KMS-11 (cell line): ENCODE measurements at regions not wholly inside any gene's neighbourhood (a gene's known extent, or its start where the extent isn't known, plus 50 kb on each side); places are given as distances from the start of the nearest gene placed in this dataset.

Experiments
- H2AFZ ChIP-seq: fragments of 200-600 bp; sonication (generic); 2 replicates; pipeline ENCODE4 v1.6.1; 2016; ENCODE audit warnings: antibody characterized with exemption, mixed run types, low read depth
- H3K27ac ChIP-seq: fragments of 200-600 bp; sonication (generic); 2 replicates; pipeline ENCODE4 v1.6.1; 2016; ENCODE audit warnings: mild to moderate bottlenecking, mixed run types
- H3K27me3 ChIP-seq: fragments of 200-600 bp; sonication (generic); 2 replicates; pipeline ENCODE4 v1.6.1; 2017; ENCODE audit warnings: mild to moderate bottlenecking, low read depth, mixed run types, moderate library complexity; ENCODE audit not compliant: insufficient read depth
- H3K36me3 ChIP-seq: fragments of 200-600 bp; sonication (generic); 2 replicates; pipeline ENCODE4 v1.6.1; 2017; ENCODE audit warnings: mild to moderate bottlenecking, mixed run types; ENCODE audit not compliant: insufficient read depth
- H3K4me1 ChIP-seq: fragments of 200-600 bp; sonication (generic); 2 replicates; pipeline ENCODE4 v1.6.1; 2016; ENCODE audit warnings: mild to moderate bottlenecking, low read depth, mixed run types; ENCODE audit not compliant: poor library complexity, severe bottlenecking
- H3K4me2 ChIP-seq: fragments of 200-600 bp; sonication (generic); 2 replicates; pipeline ENCODE4 v1.7.0; 2016; ENCODE audit warnings: mild to moderate bottlenecking, mixed run types
- H3K4me3 ChIP-seq: fragments of 200-600 bp; sonication (generic); IDR thresholded peaks from 2 replicates; pipeline ENCODE4 v1.6.1; 2017; ENCODE audit warnings: low read depth, low read length, mixed read lengths; ENCODE audit not compliant: insufficient read depth
- H3K79me2 ChIP-seq: fragments of 200-600 bp; sonication (generic); 2 replicates; pipeline ENCODE4 v1.6.1; 2016; ENCODE audit warnings: low read depth, mixed run types; ENCODE audit not compliant: insufficient read depth
- H3K9ac ChIP-seq: fragments of 200-600 bp; sonication (generic); 2 replicates; pipeline ENCODE4 v1.6.1; 2016; ENCODE audit warnings: mild to moderate bottlenecking, mixed run types
- H4K20me1 ChIP-seq: fragments of 200-600 bp; sonication (generic); 2 replicates; pipeline ENCODE4 v1.6.1; 2016; ENCODE audit warnings: mild to moderate bottlenecking, mixed run types; ENCODE audit not compliant: insufficient read depth
- TF ChIP-seq, protein P1 (sequence below): fragments of 200-600 bp; sonication (generic); conservative IDR thresholded peaks from 2 replicates; pipeline ENCODE4 v1.6.1; 2017; ENCODE audit warnings: low read depth, mild to moderate bottlenecking, antibody characterized with exemption, low read length, moderate library complexity, mixed read lengths

GRCh38 chr9:90147426-90147825 lies 495.2 kb downstream of the DIRAS2 start:
- H3K36me3 ChIP-seq = no peaks in the 10 kb centered on the region
- H3K27ac ChIP-seq = no peak overlapping the region
- no peak overlapping the region for H3K9ac ChIP-seq
- H3K4me2 ChIP-seq = no peak overlapping the region
- H3K4me1 ChIP-seq = no peaks in the 10 kb centered on the region
- TF ChIP-seq, protein P1, sequence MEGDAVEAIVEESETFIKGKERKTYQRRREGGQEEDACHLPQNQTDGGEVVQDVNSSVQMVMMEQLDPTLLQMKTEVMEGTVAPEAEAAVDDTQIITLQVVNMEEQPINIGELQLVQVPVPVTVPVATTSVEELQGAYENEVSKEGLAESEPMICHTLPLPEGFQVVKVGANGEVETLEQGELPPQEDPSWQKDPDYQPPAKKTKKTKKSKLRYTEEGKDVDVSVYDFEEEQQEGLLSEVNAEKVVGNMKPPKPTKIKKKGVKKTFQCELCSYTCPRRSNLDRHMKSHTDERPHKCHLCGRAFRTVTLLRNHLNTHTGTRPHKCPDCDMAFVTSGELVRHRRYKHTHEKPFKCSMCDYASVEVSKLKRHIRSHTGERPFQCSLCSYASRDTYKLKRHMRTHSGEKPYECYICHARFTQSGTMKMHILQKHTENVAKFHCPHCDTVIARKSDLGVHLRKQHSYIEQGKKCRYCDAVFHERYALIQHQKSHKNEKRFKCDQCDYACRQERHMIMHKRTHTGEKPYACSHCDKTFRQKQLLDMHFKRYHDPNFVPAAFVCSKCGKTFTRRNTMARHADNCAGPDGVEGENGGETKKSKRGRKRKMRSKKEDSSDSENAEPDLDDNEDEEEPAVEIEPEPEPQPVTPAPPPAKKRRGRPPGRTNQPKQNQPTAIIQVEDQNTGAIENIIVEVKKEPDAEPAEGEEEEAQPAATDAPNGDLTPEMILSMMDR = no peak
- no peak overlapping the region for H3K4me3 ChIP-seq
- H4K20me1 ChIP-seq = no peaks in the 10 kb centered on the region
- no peaks in the 10 kb centered on the region for H3K27me3 ChIP-seq
- no peak overlapping the region for H2AFZ ChIP-seq
- no peaks in the 10 kb centered on the region for H3K79me2 ChIP-seq

DNA sequence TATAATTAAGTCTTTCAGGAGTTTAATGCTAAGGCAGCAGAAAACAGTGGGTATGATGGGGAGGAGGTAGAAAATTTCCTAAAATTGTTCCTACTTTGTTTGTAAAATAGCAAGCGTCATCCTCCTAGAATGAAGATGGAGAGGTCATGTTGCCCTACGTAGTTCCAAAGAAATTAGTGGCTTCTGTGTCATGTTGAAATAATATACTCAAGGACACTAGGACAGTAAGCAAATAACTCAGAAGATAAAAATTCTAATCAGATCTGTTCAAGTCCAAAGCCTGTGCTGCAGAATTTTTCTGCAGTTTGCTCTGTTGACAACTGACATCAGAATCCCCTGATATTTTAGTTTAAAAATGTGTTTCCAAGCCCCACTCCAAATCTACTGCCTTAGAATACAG lies 486.3 kb downstream of the DIRAS2 start:
- no peaks in the 10 kb centered on the region for H3K79me2 ChIP-seq

GRCh38 chr9:90162326-90162725 lies 480.3 kb downstream of the DIRAS2 start:
- no peaks in the 10 kb centered on the region for H3K27me3 ChIP-seq
- no peak overlapping the region for H3K27ac ChIP-seq
- no peak overlapping the region for H2AFZ ChIP-seq
- H3K9ac ChIP-seq = no peak overlapping the region
- TF ChIP-seq, protein P1 = no peak
- no peak overlapping the region for H3K4me2 ChIP-seq
- H3K4me1 ChIP-seq = no peaks in the 10 kb centered on the region
- H3K79me2 ChIP-seq = no peaks in the 10 kb centered on the region
- no peaks in the 10 kb centered on the region for H3K36me3 ChIP-seq
- no peak overlapping the region for H3K4me3 ChIP-seq
- no peaks in the 10 kb centered on the region for H4K20me1 ChIP-seq

More for the DNA sequence above, 486.3 kb downstream of the DIRAS2 start:
- Histone ChIP-seq H3K36me3 (no peaks in the 10 kb centered on the region), H3K9ac (no peak overlapping the region), H3K27ac (no peak overlapping the region), H3K27me3 (no peaks in the 10 kb centered on the region), H4K20me1 (no peaks in the 10 kb centered on the region), H3K4me3 (no peak overlapping the region), H3K4me2 (no peak overlapping the region), H3K4me1 (no peaks in the 10 kb centered on the region), H2AFZ (no peak overlapping the region)
- TF ChIP-seq, protein P1 = no peak

GRCh38 chr9:90162819-90163218 lies 479.8 kb downstream of the DIRAS2 start:
- H3K4me1 ChIP-seq = no peaks in the 10 kb centered on the region
- H3K27ac ChIP-seq = no peak overlapping the region
- H3K79me2 ChIP-seq = no peaks in the 10 kb centered on the region
- H4K20me1 ChIP-seq = no peaks in the 10 kb centered on the region
- no peak overlapping the region for H3K4me2 ChIP-seq
- TF ChIP-seq, protein P1 = no peak
- no peaks in the 10 kb centered on the region for H3K27me3 ChIP-seq
- no peak overlapping the region for H3K9ac ChIP-seq
- no peaks in the 10 kb centered on the region for H3K36me3 ChIP-seq
- no peak overlapping the region for H2AFZ ChIP-seq
- no peak overlapping the region for H3K4me3 ChIP-seq
